ENCODE measurements at regions not wholly inside any gene's neighbourhood (a gene's known extent, or its start where the extent isn't known, plus 50 kb on each side); places are given as distances from the start of the nearest gene placed in this dataset.

DNA sequence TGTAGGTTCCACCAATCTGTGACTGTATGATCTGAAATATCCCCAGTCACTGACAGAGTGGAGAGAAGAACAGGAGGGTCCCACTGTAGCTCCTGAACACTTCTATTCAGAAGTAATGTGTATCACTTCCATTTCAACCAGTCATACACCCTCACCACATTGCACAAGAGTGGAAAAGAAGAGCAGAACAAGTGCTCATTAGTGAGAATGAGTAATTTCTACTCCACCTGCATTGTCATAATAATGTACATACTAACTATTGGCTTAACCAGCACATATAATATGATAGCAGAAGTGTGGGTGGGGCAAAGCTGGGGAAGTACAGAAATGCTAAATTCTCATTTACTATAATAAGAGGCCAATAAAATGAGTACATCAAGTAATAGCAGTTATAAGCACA, 342.7 kb downstream of the LMO7 start:
- no peak overlapping the region for H3K4me3 Mint-ChIP-seq (ENCODE audit: unreplicated experiment)
- H3K4me1 Mint-ChIP-seq (ENCODE audit: unreplicated experiment), result no peaks in the 10 kb centered on the region
- no peak for TF ChIP-seq CTCF (IDR thresholded peaks at IDR 0.05)
- H3K27ac Mint-ChIP-seq (ENCODE audit: unreplicated experiment), result no peak overlapping the region
- DNase-seq (ENCODE audit: extremely low spot score, unreplicated experiment), result no peak
- H3K36me3 Mint-ChIP-seq (ENCODE audit: unreplicated experiment), result no peaks in the 10 kb centered on the region
- no peaks in the 10 kb centered on the region for H3K9me3 Mint-ChIP-seq (ENCODE audit: unreplicated experiment)
- H3K27me3 Mint-ChIP-seq (ENCODE audit: unreplicated experiment), result peaks cover 2% of the 10 kb centered on the region

DNA sequence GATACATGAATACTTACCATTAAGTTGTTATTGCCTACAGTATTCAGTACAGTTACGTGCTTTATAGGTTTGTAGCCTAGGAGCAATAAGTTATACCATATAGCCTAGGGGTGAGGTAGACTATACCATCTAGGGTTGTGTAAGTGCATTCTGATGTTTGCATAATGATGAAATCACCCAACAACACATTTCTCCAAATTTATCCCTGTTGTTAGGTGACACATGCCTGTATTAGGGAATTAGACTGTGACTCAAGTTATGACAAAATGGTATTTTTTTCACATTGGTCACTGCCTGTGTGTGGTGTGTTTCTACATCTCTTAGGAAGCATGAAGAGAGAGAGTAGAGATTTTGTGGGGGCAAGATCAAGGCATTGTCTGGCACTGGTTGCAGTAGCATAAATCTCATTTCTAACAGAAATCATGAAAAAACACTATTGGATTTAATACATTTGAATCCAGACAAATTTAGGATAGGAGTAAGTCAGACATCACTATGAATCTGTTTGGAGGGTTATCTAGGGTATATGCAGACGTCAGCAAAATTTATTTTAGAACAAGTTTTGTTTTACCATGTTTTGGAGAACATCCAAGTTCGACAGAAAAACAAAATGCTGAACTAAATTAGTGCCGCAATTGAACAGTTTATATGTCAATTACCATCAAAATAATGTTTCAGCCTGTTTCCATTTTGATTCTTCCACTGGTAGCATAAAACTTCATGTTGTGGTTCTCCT, 332.1 kb downstream of the LMO7 start:
- H3K4me3 Mint-ChIP-seq (ENCODE audit: unreplicated experiment), result no peak overlapping the region
- peaks cover 3% of the 10 kb centered on the region for H3K27me3 Mint-ChIP-seq (ENCODE audit: unreplicated experiment)
- H3K27ac Mint-ChIP-seq (ENCODE audit: unreplicated experiment), result no peak overlapping the region
- no peaks in the 10 kb centered on the region for H3K4me1 Mint-ChIP-seq (ENCODE audit: unreplicated experiment)
- no peak for TF ChIP-seq CTCF (IDR thresholded peaks at IDR 0.05)
- DNase-seq (ENCODE audit: extremely low spot score, unreplicated experiment), result no peak
- H3K36me3 Mint-ChIP-seq (ENCODE audit: unreplicated experiment), result no peaks in the 10 kb centered on the region
- no peaks in the 10 kb centered on the region for H3K9me3 Mint-ChIP-seq (ENCODE audit: unreplicated experiment)

DNA sequence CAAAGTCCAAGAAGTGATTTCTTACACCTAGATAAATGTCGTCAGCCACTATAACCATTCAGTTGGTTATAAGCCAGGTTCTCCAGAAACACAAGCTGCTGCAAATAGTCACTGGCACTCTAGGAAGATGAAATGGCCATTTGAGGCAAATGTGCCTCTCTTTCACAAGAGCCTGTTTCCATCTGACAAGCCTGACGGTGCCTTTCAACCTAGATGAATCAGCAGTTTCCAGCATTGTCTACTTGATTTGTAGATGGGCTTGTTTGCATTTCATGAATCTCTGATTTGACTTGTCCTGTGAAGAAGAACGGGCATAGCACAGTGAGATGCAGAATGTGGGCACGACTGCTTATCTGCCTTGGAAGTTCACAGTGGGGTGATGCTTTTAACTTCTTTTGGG, 327.2 kb downstream of the LMO7 start:
- DNase-seq (ENCODE audit: extremely low spot score, unreplicated experiment), result no peak
- Mint-ChIP-seq H3K4me1 (ENCODE audit: unreplicated experiment) (no peaks in the 10 kb centered on the region), H3K4me3 (ENCODE audit: unreplicated experiment) (no peak overlapping the region), H3K36me3 (ENCODE audit: unreplicated experiment) (no peaks in the 10 kb centered on the region), H3K9me3 (ENCODE audit: unreplicated experiment) (no peaks in the 10 kb centered on the region), H3K27me3 (ENCODE audit: unreplicated experiment) (peaks cover 9% of the 10 kb centered on the region), H3K27ac (ENCODE audit: unreplicated experiment) (no peak overlapping the region)
- TF ChIP-seq CTCF (IDR thresholded peaks at IDR 0.05), result no peak

GRCh38 chr13:75961911-75962310, 325.8 kb downstream of the LMO7 start:
- Mint-ChIP-seq H3K9me3 (ENCODE audit: unreplicated experiment) (no peaks in the 10 kb centered on the region), H3K27ac (ENCODE audit: unreplicated experiment) (no peak overlapping the region), H3K36me3 (ENCODE audit: unreplicated experiment) (no peaks in the 10 kb centered on the region), H3K4me3 (ENCODE audit: unreplicated experiment) (no peak overlapping the region), H3K27me3 (ENCODE audit: unreplicated experiment) (peaks cover 9% of the 10 kb centered on the region), H3K4me1 (ENCODE audit: unreplicated experiment) (no peaks in the 10 kb centered on the region)
- DNase-seq (ENCODE audit: extremely low spot score, unreplicated experiment), result no peak
- no peak for TF ChIP-seq CTCF (IDR thresholded peaks at IDR 0.05)

DNA sequence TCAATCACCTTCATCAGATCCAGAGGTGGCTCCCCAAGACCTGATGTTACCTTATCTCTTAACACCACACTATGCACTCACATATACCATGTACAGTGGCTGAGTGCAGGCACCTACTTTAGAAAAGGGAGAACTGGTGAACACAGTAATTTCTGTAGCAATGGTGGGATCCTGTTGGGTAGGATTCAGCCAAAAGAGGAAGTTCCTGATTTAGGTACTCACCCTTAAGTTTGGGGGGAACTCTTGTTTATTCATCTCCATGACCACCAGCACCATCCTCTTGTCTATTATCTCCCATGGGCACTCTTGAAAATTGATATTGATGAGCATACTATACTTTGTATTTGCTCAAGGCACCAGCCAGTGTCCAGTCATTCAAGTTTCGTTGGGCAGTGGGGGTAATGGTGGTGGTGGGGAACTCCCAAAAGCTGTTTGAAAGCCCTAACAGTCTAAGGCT, 324.4 kb downstream of the LMO7 start:
- no peak for TF ChIP-seq CTCF (IDR thresholded peaks at IDR 0.05)
- no peaks in the 10 kb centered on the region for H3K36me3 Mint-ChIP-seq (ENCODE audit: unreplicated experiment)
- H3K4me1 Mint-ChIP-seq (ENCODE audit: unreplicated experiment), result no peaks in the 10 kb centered on the region
- no peaks in the 10 kb centered on the region for H3K9me3 Mint-ChIP-seq (ENCODE audit: unreplicated experiment)
- peaks cover 9% of the 10 kb centered on the region for H3K27me3 Mint-ChIP-seq (ENCODE audit: unreplicated experiment)
- no peak overlapping the region for H3K27ac Mint-ChIP-seq (ENCODE audit: unreplicated experiment)
- no peak overlapping the region for H3K4me3 Mint-ChIP-seq (ENCODE audit: unreplicated experiment)
- no peak for DNase-seq (ENCODE audit: extremely low spot score, unreplicated experiment)
